ENCODE measurements at regions not wholly inside any gene's neighbourhood (a gene's known extent, or its start where the extent isn't known, plus 50 kb on each side); places are given as distances from the start of the nearest gene placed in this dataset.
"Not testable (repeated sequence)": the region's sequence is repeated elsewhere in the genome, so short reads cannot be mapped to it uniquely, and the experiment has no call there.

DNA sequence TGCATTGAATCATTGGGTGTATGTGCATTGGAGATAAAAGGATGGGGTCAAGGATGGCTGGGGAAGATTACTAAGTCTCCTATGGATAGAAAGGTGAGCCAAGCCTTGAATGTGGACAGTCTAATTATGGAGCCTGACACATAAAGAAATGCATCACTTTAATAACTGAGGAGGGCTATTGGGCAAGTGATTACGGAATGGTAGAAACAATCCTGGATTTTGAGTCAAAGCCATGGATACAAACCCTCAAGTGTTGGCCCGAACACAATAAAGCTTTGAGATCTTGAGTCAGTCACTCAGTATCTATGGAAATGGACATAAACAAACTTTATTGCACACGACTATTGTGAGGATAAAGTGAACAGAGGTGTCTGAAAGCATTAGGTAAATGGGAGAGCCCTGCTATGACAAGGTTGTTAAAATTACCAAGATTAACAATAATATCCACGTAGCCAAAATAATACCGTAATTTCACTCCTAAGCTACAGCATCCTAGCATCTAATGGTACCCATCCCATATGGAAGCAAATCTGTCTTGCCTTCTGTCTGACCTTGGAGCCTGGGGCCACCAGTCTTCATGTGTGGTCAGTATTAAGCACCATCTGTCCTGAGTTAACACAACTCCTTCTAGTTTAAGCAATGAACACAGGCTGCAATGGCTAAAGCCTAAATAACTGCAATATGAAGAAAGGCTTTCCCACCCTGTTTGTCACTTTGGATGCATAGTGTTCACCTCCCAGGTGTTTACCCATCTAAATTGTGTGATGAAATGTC, 136.9 kb upstream of the PRICKLE2 start:
- Histone ChIP-seq H3K36me3 (ENCODE audit: insufficient read depth, low read length) (no peaks in the 10 kb centered on the region), H3K79me2 (ENCODE audit: insufficient read depth, low read depth, low read length) (no peaks in the 10 kb centered on the region), H3K9me2 (ENCODE audit: insufficient read depth, low read length) (no peaks in the 10 kb centered on the region), H3K9me3 (ENCODE audit: low read length) (no peaks in the 10 kb centered on the region), H3K4me1 (ENCODE audit: insufficient read depth, low read length, poor library complexity, severe bottlenecking) (no peaks in the 10 kb centered on the region), H3K4me3 (ENCODE audit: low read depth, low read length, poor library complexity, severe bottlenecking) (no peak overlapping the region), H3K27ac (ENCODE audit: low read depth, low read length, poor library complexity, severe bottlenecking) (no peak overlapping the region), H3K4me2 (ENCODE audit: low read length) (no peak overlapping the region), H4K20me1 (ENCODE audit: insufficient read depth, low read length) (no peaks in the 10 kb centered on the region), H2AFZ (ENCODE audit: low read length) (no peak overlapping the region)
- TF ChIP-seq EZH2phosphoT487 (IDR thresholded peaks at IDR 0.05; ENCODE audit: borderline replicate concordance, low read depth, low read length) (no peak), CTCF (conservative IDR thresholded peaks at IDR 0.05; ENCODE audit: low read length) (no peak)
- no peak for DNase-seq (ENCODE audit: low spot score)
- POLR2A ChIA-PET, result interaction anchor here (0.7 kb wide), 1 partner anchor 270 kb away, joined by 5 read pairs; no protein-coding TSS in a partner anchor
- intact Hi-C loops (cut with micrococcal nuclease; ENCODE audit: unreplicated experiment), result no loop called here
- BruUV-seq (replicated peaks), result no TSS peak
- CTCF ChIA-PET (ENCODE audit: unreplicated experiment), result no interaction called here

GRCh38 chr3:64361036-64361435, 135.8 kb upstream of the PRICKLE2 start:
- H3K4me1 ChIP-seq (ENCODE audit: insufficient read depth, low read length, poor library complexity, severe bottlenecking); H3K4me2 ChIP-seq (ENCODE audit: low read length); H3K9me2 ChIP-seq (ENCODE audit: insufficient read depth, low read length); DNase-seq (ENCODE audit: low spot score); POLR2A ChIA-PET; CTCF ChIA-PET (ENCODE audit: unreplicated experiment); intact Hi-C loops (cut with micrococcal nuclease; ENCODE audit: unreplicated experiment); H3K9me3 ChIP-seq (ENCODE audit: low read length); H3K4me3 ChIP-seq (ENCODE audit: low read depth, low read length, poor library complexity, severe bottlenecking); H4K20me1 ChIP-seq (ENCODE audit: insufficient read depth, low read length); H3K36me3 ChIP-seq (ENCODE audit: insufficient read depth, low read length); H3K79me2 ChIP-seq (ENCODE audit: insufficient read depth, low read depth, low read length); H2AFZ ChIP-seq (ENCODE audit: low read length); H3K27ac ChIP-seq (ENCODE audit: low read depth, low read length, poor library complexity, severe bottlenecking); BruUV-seq (replicated peaks): not testable (repeated sequence)

DNA sequence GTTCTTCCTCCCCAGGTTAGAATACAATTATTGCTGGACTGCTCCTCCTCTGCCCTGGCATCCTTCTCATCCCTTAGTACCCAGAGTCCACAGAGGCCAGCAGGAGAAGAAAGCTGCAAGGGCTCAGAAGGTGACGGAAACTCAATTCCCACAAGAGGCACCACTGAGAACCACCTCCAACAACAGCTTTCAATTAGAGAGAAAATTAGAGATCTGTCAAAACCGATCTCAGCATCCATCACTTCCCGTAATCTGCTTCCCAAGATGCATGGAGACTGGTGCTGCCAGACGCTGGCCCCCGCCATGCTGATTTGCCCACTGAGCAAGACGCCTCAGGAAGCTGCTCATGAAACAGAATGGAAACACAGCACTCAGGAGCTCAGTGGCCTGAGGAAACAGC, 135.0 kb upstream of the PRICKLE2 start:
- Histone ChIP-seq H3K9me2 (ENCODE audit: insufficient read depth, low read length) (no peaks in the 10 kb centered on the region), H3K4me1 (ENCODE audit: insufficient read depth, low read length, poor library complexity, severe bottlenecking) (no peaks in the 10 kb centered on the region), H3K36me3 (ENCODE audit: insufficient read depth, low read length) (no peaks in the 10 kb centered on the region), H2AFZ (ENCODE audit: low read length) (no peak overlapping the region), H3K4me2 (ENCODE audit: low read length) (no peak overlapping the region), H3K27ac (ENCODE audit: low read depth, low read length, poor library complexity, severe bottlenecking) (no peak overlapping the region), H4K20me1 (ENCODE audit: insufficient read depth, low read length) (no peaks in the 10 kb centered on the region), H3K79me2 (ENCODE audit: insufficient read depth, low read depth, low read length) (no peaks in the 10 kb centered on the region), H3K4me3 (ENCODE audit: low read depth, low read length, poor library complexity, severe bottlenecking) (no peak overlapping the region), H3K9me3 (ENCODE audit: low read length) (no peaks in the 10 kb centered on the region)
- ChIA-PET CTCF (ENCODE audit: unreplicated experiment) (no interaction called here), POLR2A (interaction anchor here (0.6 kb wide), 1 partner anchor 125 kb away, joined by 3 read pairs; no protein-coding TSS in a partner anchor)
- BruUV-seq (replicated peaks), result no TSS peak
- DNase-seq (ENCODE audit: low spot score), result no peak
- intact Hi-C loops (cut with micrococcal nuclease; ENCODE audit: unreplicated experiment), result no loop called here
- TF ChIP-seq EZH2phosphoT487 (IDR thresholded peaks at IDR 0.05; ENCODE audit: borderline replicate concordance, low read depth, low read length), result no peak
